GM23248 (cell line): ENCODE measurements at regions not wholly inside any gene's neighbourhood (a gene's known extent, or its start where the extent isn't known, plus 50 kb on each side); places are given as distances from the start of the nearest gene placed in this dataset.
"Not testable (repeated sequence)": the region's sequence is repeated elsewhere in the genome, so short reads cannot be mapped to it uniquely, and the experiment has no call there.

Source experiments
- DNase-seq: peaks from one replicate; pipeline ENCODE4 v3.0.0-alpha.2; 2015
- H2AFZ ChIP-seq: fragments of 200-600 bp; sonication (generic); 2 replicates; pipeline ENCODE4 v1.6.1; 2016; ENCODE audit warnings: antibody characterized with exemption
- H3F3A ChIP-seq: fragments of 200-600 bp; sonication (generic); 2 replicates; pipeline ENCODE4 v1.6.1; 2016; ENCODE audit warnings: mild to moderate bottlenecking, antibody characterized with exemption, mixed run types; ENCODE audit not compliant: insufficient read depth
- H3K27ac ChIP-seq: fragments of 200-600 bp; sonication (generic); 2 replicates; pipeline ENCODE4 v1.5.1; 2016; ENCODE audit warnings: mild to moderate bottlenecking
- H3K27me3 ChIP-seq: fragments of 200-600 bp; sonication (generic); replicated peaks from 2 replicates; pipeline ENCODE4 v1.6.1; 2016; ENCODE audit warnings: mild to moderate bottlenecking; ENCODE audit not compliant: insufficient read depth
- H3K36me3 ChIP-seq: fragments of 200-600 bp; sonication (generic); 2 replicates; pipeline ENCODE4 v1.6.1; 2016; ENCODE audit warnings: low read depth, mild to moderate bottlenecking
- H3K4me1 ChIP-seq: fragments of 200-600 bp; sonication (generic); 2 replicates; pipeline ENCODE4 v1.6.1; 2016; ENCODE audit warnings: mild to moderate bottlenecking; ENCODE audit not compliant: insufficient read depth
- H3K4me2 ChIP-seq: fragments of 200-600 bp; sonication (generic); one replicate; pipeline ENCODE4 v1.6.1; 2016; ENCODE audit warnings: mild to moderate bottlenecking; ENCODE audit not compliant: unreplicated experiment
- H3K4me3 ChIP-seq: fragments of 200-600 bp; sonication (generic); 2 replicates; pipeline ENCODE4 v1.5.1; 2016; ENCODE audit warnings: mild to moderate bottlenecking
- H3K79me2 ChIP-seq: fragments of 200-600 bp; sonication (generic); 2 replicates; pipeline ENCODE4 v1.6.1; 2016; ENCODE audit warnings: mild to moderate bottlenecking; ENCODE audit not compliant: insufficient read depth
- H3K9ac ChIP-seq: fragments of 200-600 bp; sonication (generic); 2 replicates; pipeline ENCODE4 v1.6.1; 2016; ENCODE audit warnings: mild to moderate bottlenecking
- H3K9me2 ChIP-seq: fragments of 200-600 bp; sonication (generic); 2 replicates; pipeline ENCODE4 v1.6.1; 2016; ENCODE audit warnings: mixed run types, mild to moderate bottlenecking, moderate library complexity; ENCODE audit not compliant: insufficient read depth
- H3K9me3 ChIP-seq: fragments of 200-600 bp; sonication (generic); one replicate; pipeline ENCODE4 v1.6.1; 2017; ENCODE audit warnings: low read depth
- H4K20me1 ChIP-seq: fragments of 200-600 bp; sonication (generic); 2 replicates; pipeline ENCODE4 v1.6.0; 2016; ENCODE audit not compliant: insufficient read depth
- EZH2 ChIP-seq: fragments of 200-600 bp; sonication (generic); IDR thresholded peaks from 2 replicates; pipeline ENCODE4 v1.6.1; 2018; ENCODE audit warnings: antibody characterized with exemption, mild to moderate bottlenecking; ENCODE audit not compliant: insufficient read depth, poor library complexity, severe bottlenecking
- EZH2phosphoT487 ChIP-seq: fragments of 200-600 bp; sonication (generic); IDR thresholded peaks from 2 replicates; pipeline ENCODE4 v1.6.1; 2018; ENCODE audit warnings: antibody characterized with exemption, moderate library complexity, mild to moderate bottlenecking, low read depth; ENCODE audit not compliant: insufficient read depth
- WGBS, 2 experiments: methylation state at CpG; one replicate each; pipeline ENCODE4 v1.1.6; 2015 to 2017; ENCODE audit warnings: low lambda C conversion rate in 2 of 2, low coverage in 1 of 2; ENCODE audit errors: missing lambda C conversion rate in 2 of 2; 5-methylcytosine and 5-hydroxymethylcytosine counted together
- in situ Hi-C: fragments of 300-500 bp; cut with MboI; formaldehyde crosslinking; loops from 2 replicates; pipeline ENCODE4 v1.15.0; 2020

- H3F3A ChIP-seq, result no peaks in the 10 kb centered on the region
- in situ Hi-C loops, result no loop called here
- H3K36me3 ChIP-seq, result no peaks in the 10 kb centered on the region
- no peaks in the 10 kb centered on the region for H3K79me2 ChIP-seq
- H2AFZ ChIP-seq, result no peak overlapping the region
- H3K27ac ChIP-seq, result no peak overlapping the region
- no peak overlapping the region for H3K4me3 ChIP-seq
- no peak for DNase-seq
- TF ChIP-seq EZH2phosphoT487 (no peak), EZH2 (no peak)
- WGBS, 2 experiments, result 0% methylated on average over 3 of the region's 3 CpGs
- no peaks in the 10 kb centered on the region for H3K9me3 ChIP-seq
- H3K9ac ChIP-seq, result no peak overlapping the region
- H3K4me1 ChIP-seq, result no peaks in the 10 kb centered on the region
- no peaks in the 10 kb centered on the region for H4K20me1 ChIP-seq
- H3K9me2 ChIP-seq, result no peaks in the 10 kb centered on the region
- no peaks in the 10 kb centered on the region for H3K27me3 ChIP-seq
- no peak overlapping the region for H3K4me2 ChIP-seq
These were observed 441.3 kb upstream of the API5 start for GRCh38 chr11:42870480-42870879.

- WGBS, 2 experiments, result 61 to 72% methylated on average over 18 to 23 of the region's 23 CpGs
- DNase-seq, H3K79me2 ChIP-seq, H3K4me1 ChIP-seq, H3K4me3 ChIP-seq, H3F3A ChIP-seq, H3K4me2 ChIP-seq, H3K27me3 ChIP-seq, H3K36me3 ChIP-seq, H3K27ac ChIP-seq, H3K9ac ChIP-seq, H3K9me2 ChIP-seq, H2AFZ ChIP-seq, in situ Hi-C loops, H3K9me3 ChIP-seq, H4K20me1 ChIP-seq: not testable (repeated sequence)
These were observed 437.9 kb upstream of the API5 start for GRCh38 chr11:42873800-42874405.

DNA sequence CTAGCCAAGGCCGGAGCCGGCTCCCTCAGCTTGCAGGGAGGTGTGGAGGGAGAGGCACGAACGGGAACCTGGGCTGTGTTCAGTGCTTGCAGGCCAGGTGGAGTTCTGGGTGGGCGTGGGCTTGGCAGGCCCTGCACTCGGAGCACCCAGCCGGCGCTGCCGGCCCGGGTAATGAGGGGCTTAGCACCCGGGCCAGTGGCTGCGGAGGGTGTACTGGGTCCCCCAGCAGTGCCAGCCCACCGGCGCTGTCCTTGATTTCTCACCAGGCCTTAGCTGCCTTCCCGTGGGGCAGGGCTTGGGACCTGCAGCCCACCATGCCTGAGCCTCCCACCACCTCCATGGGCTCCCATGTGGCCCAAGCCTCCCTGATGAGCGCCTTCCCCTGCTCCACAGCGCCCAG, 430.5 kb upstream of the API5 start:
- H3K27me3 ChIP-seq, H3K27ac ChIP-seq, H2AFZ ChIP-seq, H3K9me2 ChIP-seq, H3K36me3 ChIP-seq, H3K9me3 ChIP-seq, H3K9ac ChIP-seq, H3K4me1 ChIP-seq, H3K4me2 ChIP-seq, DNase-seq, in situ Hi-C loops, H3F3A ChIP-seq, H4K20me1 ChIP-seq, H3K79me2 ChIP-seq, H3K4me3 ChIP-seq: not testable (repeated sequence)
- 42 to 43% methylated on average over 16 to 17 of the region's 17 CpGs for WGBS, 2 experiments

DNA sequence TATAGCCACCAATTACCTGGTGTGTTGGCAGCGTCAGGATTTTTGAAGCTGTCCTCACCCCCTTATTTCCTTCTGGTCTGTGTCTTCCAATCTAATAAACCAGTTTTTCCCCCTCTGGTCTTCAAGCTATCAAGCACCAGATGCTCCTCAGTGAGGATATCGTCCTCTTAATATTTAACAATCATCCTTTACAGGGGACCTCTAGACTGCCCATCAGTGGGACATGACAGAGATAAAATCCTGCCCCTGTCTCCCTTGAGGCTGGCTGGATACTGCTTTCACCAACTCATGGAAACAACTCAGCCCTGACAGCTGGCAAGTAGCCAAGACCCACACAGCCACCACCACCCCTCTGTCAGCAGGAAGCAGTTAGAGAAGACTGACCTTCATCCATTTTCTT, 421.0 kb upstream of the API5 start:
- H3K9ac ChIP-seq, result no peak overlapping the region
- WGBS, 2 experiments, result 19 to 29% methylated on average over 2 of the region's 2 CpGs
- no peaks in the 10 kb centered on the region for H4K20me1 ChIP-seq
- no peak for DNase-seq
- H3K4me3 ChIP-seq, result no peak overlapping the region
- H3K4me2 ChIP-seq, result no peak overlapping the region
- H3K79me2 ChIP-seq, result no peaks in the 10 kb centered on the region
- TF ChIP-seq EZH2, result no peak
- TF ChIP-seq EZH2phosphoT487, result no peak
- no peaks in the 10 kb centered on the region for H3K4me1 ChIP-seq
- H3K27ac ChIP-seq, result no peak overlapping the region
- no peaks in the 10 kb centered on the region for H3K9me3 ChIP-seq
- H2AFZ ChIP-seq, result no peak overlapping the region
- H3K9me2 ChIP-seq, result no peaks in the 10 kb centered on the region
- H3K27me3 ChIP-seq, result no peaks in the 10 kb centered on the region
- H3K36me3 ChIP-seq, result no peaks in the 10 kb centered on the region
- in situ Hi-C loops, result no loop called here
- H3F3A ChIP-seq, result no peaks in the 10 kb centered on the region

GRCh38 chr11:42901084-42901483, 410.7 kb upstream of the API5 start:
- Histone ChIP-seq H3K4me3 (no peak overlapping the region), H4K20me1 (no peaks in the 10 kb centered on the region), H3K4me1 (no peaks in the 10 kb centered on the region), H2AFZ (no peak overlapping the region), H3K27me3 (no peaks in the 10 kb centered on the region), H3K9ac (no peak overlapping the region), H3K9me2 (no peaks in the 10 kb centered on the region), H3K4me2 (no peak overlapping the region), H3K27ac (no peak overlapping the region), H3K36me3 (no peaks in the 10 kb centered on the region), H3K79me2 (no peaks in the 10 kb centered on the region), H3F3A (no peaks in the 10 kb centered on the region), H3K9me3 (no peaks in the 10 kb centered on the region)
- no peak for TF ChIP-seq EZH2
- TF ChIP-seq EZH2phosphoT487, result no peak
- in situ Hi-C loops, result no loop called here
- WGBS, 2 experiments, result 0 to 3% methylated on average over 1 of the region's 1 CpG
- no peak for DNase-seq
